Memory B cell (primary cell): ENCODE measurements at regions not wholly inside any gene's neighbourhood (a gene's known extent, or its start where the extent isn't known, plus 50 kb on each side); places are given as distances from the start of the nearest gene placed in this dataset.
"Not testable (repeated sequence)": the region's sequence is repeated elsewhere in the genome, so short reads cannot be mapped to it uniquely, and the experiment has no call there.

Source experiments
- ATAC-seq: fragments of 150-1000 bp; cut with Tn5 transposase; 2 replicates; pipeline ENCODE4 v1.10.0; 2021; ENCODE audit warnings: low read depth, mild to moderate bottlenecking, moderate library complexity
- DNase-seq, 2 donors: peaks; one replicate each; pipeline ENCODE4 v3.0.0; 2022; ENCODE audit warnings: low spot score in 2 of 2
- H3K27ac Mint-ChIP-seq: one replicate; pipeline ENCODE4 v1.8.0; 2022; ENCODE audit warnings: mild to moderate bottlenecking, moderate library complexity, mixed read lengths
- H3K27me3 Mint-ChIP-seq: one replicate; pipeline ENCODE4 v1.8.0; 2022; ENCODE audit warnings: mixed read lengths
- H3K36me3 Mint-ChIP-seq: one replicate; pipeline ENCODE4 v1.8.0; 2022; ENCODE audit warnings: mild to moderate bottlenecking, mixed read lengths
- H3K4me1 Mint-ChIP-seq: one replicate; pipeline ENCODE4 v1.8.0; 2022; ENCODE audit warnings: mixed read lengths
- H3K4me3 Mint-ChIP-seq: one replicate; pipeline ENCODE4 v1.8.0; 2022; ENCODE audit warnings: mild to moderate bottlenecking, moderate library complexity, mixed read lengths
- H3K9me3 Mint-ChIP-seq: one replicate; pipeline ENCODE4 v1.8.0; 2022; ENCODE audit warnings: mixed read lengths

- Mint-ChIP-seq H3K4me1 (peaks cover 12% of the 10 kb centered on the region), H3K36me3 (no peaks in the 10 kb centered on the region), H3K4me3 (no peak overlapping the region), H3K27ac (no peak overlapping the region), H3K27me3 (no peaks in the 10 kb centered on the region), H3K9me3 (no peaks in the 10 kb centered on the region)
- DNase-seq (no peak), ATAC-seq (no peak)
Observed at GRCh38 chr1:244318512-244318911, 133.2 kb downstream of the ADSS2 start.

GRCh38 chr1:244319283-244320132 lies 132.2 kb downstream of the ADSS2 start:
- Mint-ChIP-seq H3K36me3 (no peaks in the 10 kb centered on the region), H3K27ac (peak overlapping the region; percentile 89), H3K27me3 (no peaks in the 10 kb centered on the region), H3K9me3 (no peaks in the 10 kb centered on the region), H3K4me1 (peaks cover 12% of the 10 kb centered on the region), H3K4me3 (peak overlapping the region; percentile 64)
- ATAC-seq: peak; percentile 91
- peak; percentile 18 to 32 for DNase-seq

- Mint-ChIP-seq H3K4me1 (peaks cover 20% of the 10 kb centered on the region), H3K36me3 (no peaks in the 10 kb centered on the region), H3K27me3 (no peaks in the 10 kb centered on the region), H3K27ac (no peak overlapping the region), H3K4me3 (no peak overlapping the region), H3K9me3 (no peaks in the 10 kb centered on the region)
- DNase-seq (no peak), ATAC-seq (no peak)
Observed at GRCh38 chr1:244322181-244322580, 129.5 kb downstream of the ADSS2 start.

GRCh38 chr1:244322791-244323521 lies 128.8 kb downstream of the ADSS2 start:
- ATAC-seq: no peak
- H3K9me3 Mint-ChIP-seq: peaks cover 1% of the 10 kb centered on the region
- H3K4me1 Mint-ChIP-seq: peaks cover 21% of the 10 kb centered on the region
- no peak for DNase-seq
- no peak overlapping the region for H3K27ac Mint-ChIP-seq
- peaks cover 2% of the 10 kb centered on the region for H3K36me3 Mint-ChIP-seq
- no peak overlapping the region for H3K4me3 Mint-ChIP-seq
- H3K27me3 Mint-ChIP-seq: no peaks in the 10 kb centered on the region

- Mint-ChIP-seq H3K4me1 (peaks cover 18% of the 10 kb centered on the region), H3K27me3 (no peaks in the 10 kb centered on the region), H3K4me3 (peak overlapping the region; percentile 55), H3K27ac (no peak overlapping the region), H3K36me3 (peaks cover 5% of the 10 kb centered on the region), H3K9me3 (peaks cover 5% of the 10 kb centered on the region)
- DNase-seq (no peak), ATAC-seq (no peak)
Observed at GRCh38 chr1:244324176-244324883, 127.4 kb downstream of the ADSS2 start.

- Mint-ChIP-seq H3K36me3 (peaks cover 5% of the 10 kb centered on the region), H3K9me3 (peaks cover 5% of the 10 kb centered on the region), H3K4me1 (peaks cover 12% of the 10 kb centered on the region), H3K27ac (no peak overlapping the region), H3K4me3 (peak overlapping the region; percentile 55), H3K27me3 (no peaks in the 10 kb centered on the region)
- no peak for DNase-seq
- peak; percentile 63 for ATAC-seq
Observed at GRCh38 chr1:244325056-244325758, 126.5 kb downstream of the ADSS2 start.

- H3K27me3 Mint-ChIP-seq: no peaks in the 10 kb centered on the region
- ATAC-seq (no peak), DNase-seq (no peak)
- H3K4me1 Mint-ChIP-seq: peaks cover 12% of the 10 kb centered on the region
- H3K4me3 Mint-ChIP-seq: no peak overlapping the region
- H3K27ac Mint-ChIP-seq: no peak overlapping the region
- peaks cover 5% of the 10 kb centered on the region for H3K9me3 Mint-ChIP-seq
- peaks cover 5% of the 10 kb centered on the region for H3K36me3 Mint-ChIP-seq
Observed at GRCh38 chr1:244326757-244327156, 125.0 kb downstream of the ADSS2 start.

GRCh38 chr1:244327533-244327932 lies 124.2 kb downstream of the ADSS2 start:
- no peak for ATAC-seq
- no peak for DNase-seq
- Mint-ChIP-seq H3K4me3 (no peak overlapping the region), H3K27ac (no peak overlapping the region), H3K9me3 (peaks cover 5% of the 10 kb centered on the region), H3K27me3 (no peaks in the 10 kb centered on the region), H3K36me3 (peaks cover 5% of the 10 kb centered on the region), H3K4me1 (peaks cover 12% of the 10 kb centered on the region)

- no peak for DNase-seq
- no peak overlapping the region for H3K27ac Mint-ChIP-seq
- peaks cover 5% of the 10 kb centered on the region for H3K9me3 Mint-ChIP-seq
Observed at GRCh38 chr1:244328476-244328875, 123.2 kb downstream of the ADSS2 start.

GRCh38 chr1:244329591-244330317 lies 122.0 kb downstream of the ADSS2 start:
- Mint-ChIP-seq H3K9me3 (peaks cover 5% of the 10 kb centered on the region), H3K4me1 (peaks cover 12% of the 10 kb centered on the region), H3K36me3 (peaks cover 5% of the 10 kb centered on the region), H3K4me3 (no peak overlapping the region), H3K27me3 (peaks cover 2% of the 10 kb centered on the region), H3K27ac (no peak overlapping the region)
- ATAC-seq (no peak), DNase-seq (no peak)

More at GRCh38 chr1:244328476-244328875, 123.2 kb downstream of the ADSS2 start:
- peaks cover 5% of the 10 kb centered on the region for H3K36me3 Mint-ChIP-seq
- H3K4me1 Mint-ChIP-seq: peaks cover 12% of the 10 kb centered on the region
- no peaks in the 10 kb centered on the region for H3K27me3 Mint-ChIP-seq
- no peak for ATAC-seq
- no peak overlapping the region for H3K4me3 Mint-ChIP-seq

- Mint-ChIP-seq H3K27me3 (peaks cover 2% of the 10 kb centered on the region), H3K9me3 (peaks cover 5% of the 10 kb centered on the region), H3K4me1 (peaks cover 7% of the 10 kb centered on the region), H3K27ac (no peak overlapping the region), H3K36me3 (peaks cover 5% of the 10 kb centered on the region), H3K4me3 (no peak overlapping the region)
- DNase-seq (no peak), ATAC-seq (no peak)
Observed at GRCh38 chr1:244330318-244330625, 121.4 kb downstream of the ADSS2 start.

GRCh38 chr1:244332761-244333160 lies 118.9 kb downstream of the ADSS2 start:
- H3K27ac Mint-ChIP-seq, H3K9me3 Mint-ChIP-seq, DNase-seq, H3K27me3 Mint-ChIP-seq, ATAC-seq, H3K4me3 Mint-ChIP-seq, H3K36me3 Mint-ChIP-seq, H3K4me1 Mint-ChIP-seq: not testable (repeated sequence)

GRCh38 chr1:244334315-244334714 lies 117.4 kb downstream of the ADSS2 start:
- not testable (repeated sequence) for H3K9me3 Mint-ChIP-seq

More at GRCh38 chr1:244334315-244334714, 117.4 kb downstream of the ADSS2 start:
- ATAC-seq, H3K36me3 Mint-ChIP-seq, H3K27me3 Mint-ChIP-seq, H3K4me1 Mint-ChIP-seq, H3K4me3 Mint-ChIP-seq, DNase-seq, H3K27ac Mint-ChIP-seq: not testable (repeated sequence)
